Stomach (tissue), 8 donors: ENCODE measurements at regions not wholly inside any gene's neighbourhood (a gene's known extent, or its start where the extent isn't known, plus 50 kb on each side); places are given as distances from the start of the nearest gene placed in this dataset.

Experiments
- DNase-seq, 2 donors: peaks; one replicate each; pipeline versions ENCODE4 v3.0.0 to v3.0.0-alpha.2; 2013 to 2019
- H3K27ac ChIP-seq, 5 donors: fragments of 200-600 bp in 4 of 5; sonication (generic) in 4 of 5; one replicate each; pipeline ENCODE4 v1.5.1; 2013 to 2019; ENCODE audit warnings: mild to moderate bottlenecking in 1 of 5, moderate library complexity in 1 of 5
- H3K27me3 ChIP-seq, 3 donors: fragments of 200-600 bp; sonication (generic); one replicate each; pipeline ENCODE4 v1.5.1; 2017 to 2019; ENCODE audit warnings: mixed run types in 1 of 3
- H3K36me3 ChIP-seq, 4 donors: fragments of 200-600 bp; sonication (generic); 1 replicate in 3 of 4; 2 replicates in 1 of 4; pipeline ENCODE4 v1.5.1; 2016 to 2019
- H3K4me1 ChIP-seq, 4 donors: fragments of 200-600 bp; sonication (generic); one replicate each; pipeline ENCODE4 v1.5.1; 2016 to 2019
- H3K4me3 ChIP-seq, 4 donors: fragments of 200-600 bp; sonication (generic) in 3 of 4; one replicate each; pipeline ENCODE4 v1.5.1; 2016 to 2019; ENCODE audit warnings: mild to moderate bottlenecking in 1 of 4
- H3K9me3 ChIP-seq, 4 donors: fragments of 200-600 bp; sonication (generic); one replicate each; pipeline ENCODE4 v1.5.1; 2016 to 2019
- EP300 ChIP-seq: sonication (generic); formaldehyde crosslinking; IDR thresholded peaks from one replicate; pipeline ENCODE4 v1.6.1; 2017; ENCODE audit warnings: antibody characterized with exemption
- POLR2A ChIP-seq, 4 donors: fragments of 450-650 bp; IDR thresholded peaks; one replicate each; pipeline ENCODE4 v1.6.1; 2016; ENCODE audit warnings: antibody characterized with exemption in 4 of 4, control low read depth in 2 of 4, mild to moderate bottlenecking in 1 of 4, moderate library complexity in 1 of 4
- POLR2AphosphoS5 ChIP-seq, 3 donors: sonication (generic); formaldehyde crosslinking; IDR thresholded peaks; one replicate each; pipeline ENCODE4 v1.6.1; 2016; ENCODE audit warnings: antibody characterized with exemption in 3 of 3
- WGBS, 5 donors: extraction: QIAGEN DNeasy Blood & Tissue Kit in 3 of 5; methylation state at CpG; one replicate each; pipeline versions ENCODE4 v1.1.5 to v1.1.7; 2013 to 2018; 5-methylcytosine and 5-hydroxymethylcytosine counted together
- intact Hi-C: fragments of 100-400 bp; cut with DNase I; formaldehyde crosslinking; loops from one replicate; pipeline ENCODE4 v1.15.1; 2023; ENCODE audit warnings: low total_unique reads
- TF ChIP-seq, protein P1 (sequence below), 7 experiments: fragments of 450-650 bp in 4 of 7; fragments of 200-600 bp in 3 of 7; sonication (generic) in 3 of 7; IDR thresholded peaks; one replicate each; pipeline ENCODE4 v1.5.1; 2016 to 2019; ENCODE audit warnings: antibody characterized with exemption in 7 of 7, control low read depth in 2 of 7, mild to moderate bottlenecking in 1 of 7
- donor health status: healthy with polysubstance abuse.
- donor health status: Bipolar disorder and iron deficiency.
- donor health status: healthy.

DNA sequence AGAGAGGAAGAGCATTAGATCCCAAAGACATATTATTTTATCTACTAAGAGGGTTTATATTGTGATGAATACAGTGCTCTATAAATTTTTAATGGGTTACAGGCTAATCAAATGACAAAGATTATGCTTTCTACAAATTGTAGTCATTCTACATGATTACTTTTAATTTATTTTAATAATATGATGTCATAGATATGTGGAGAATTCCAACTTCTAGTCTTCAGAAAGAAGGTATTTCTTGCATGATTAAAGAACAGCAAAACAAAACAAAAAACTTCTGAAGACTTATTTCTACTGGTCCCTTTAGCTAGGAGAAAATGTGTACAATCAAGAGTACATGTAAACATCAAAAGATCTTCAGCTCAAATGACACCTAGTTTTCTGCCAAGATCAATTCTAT is 71.5 kb upstream of the FOXG1 start:
- no peaks in the 10 kb centered on the region for H3K4me1 ChIP-seq
- TF ChIP-seq POLR2AphosphoS5 (IDR thresholded peaks at IDR 0.05) (no peak), EP300 (no peak), POLR2A (IDR thresholded peaks at IDR 0.05) (no peak)
- TF ChIP-seq, protein P1, sequence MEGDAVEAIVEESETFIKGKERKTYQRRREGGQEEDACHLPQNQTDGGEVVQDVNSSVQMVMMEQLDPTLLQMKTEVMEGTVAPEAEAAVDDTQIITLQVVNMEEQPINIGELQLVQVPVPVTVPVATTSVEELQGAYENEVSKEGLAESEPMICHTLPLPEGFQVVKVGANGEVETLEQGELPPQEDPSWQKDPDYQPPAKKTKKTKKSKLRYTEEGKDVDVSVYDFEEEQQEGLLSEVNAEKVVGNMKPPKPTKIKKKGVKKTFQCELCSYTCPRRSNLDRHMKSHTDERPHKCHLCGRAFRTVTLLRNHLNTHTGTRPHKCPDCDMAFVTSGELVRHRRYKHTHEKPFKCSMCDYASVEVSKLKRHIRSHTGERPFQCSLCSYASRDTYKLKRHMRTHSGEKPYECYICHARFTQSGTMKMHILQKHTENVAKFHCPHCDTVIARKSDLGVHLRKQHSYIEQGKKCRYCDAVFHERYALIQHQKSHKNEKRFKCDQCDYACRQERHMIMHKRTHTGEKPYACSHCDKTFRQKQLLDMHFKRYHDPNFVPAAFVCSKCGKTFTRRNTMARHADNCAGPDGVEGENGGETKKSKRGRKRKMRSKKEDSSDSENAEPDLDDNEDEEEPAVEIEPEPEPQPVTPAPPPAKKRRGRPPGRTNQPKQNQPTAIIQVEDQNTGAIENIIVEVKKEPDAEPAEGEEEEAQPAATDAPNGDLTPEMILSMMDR (IDR thresholded peaks at IDR 0.05): no peak
- intact Hi-C loops: no loop called here
- no peaks in the 10 kb centered on the region for H3K9me3 ChIP-seq
- no peak overlapping the region for H3K4me3 ChIP-seq
- DNase-seq: no peak
- no peaks in the 10 kb centered on the region for H3K36me3 ChIP-seq
- no peak overlapping the region for H3K27ac ChIP-seq
- H3K27me3 ChIP-seq: no peaks in the 10 kb centered on the region

GRCh38 chr14:28701733-28702132 is 64.9 kb upstream of the FOXG1 start:
- Histone ChIP-seq H3K9me3 (no peaks in the 10 kb centered on the region), H3K36me3 (no peaks in the 10 kb centered on the region), H3K27ac (no peak overlapping the region), H3K4me3 (no peak overlapping the region), H3K4me1 (no peaks in the 10 kb centered on the region), H3K27me3 (no peaks in the 10 kb centered on the region)
- DNase-seq: no peak
- WGBS, 5 donors: 70 to 88% (median 79%) methylated on average over 2 of the region's 2 CpGs
- intact Hi-C loops: no loop called here
- TF ChIP-seq EP300: no peak
- TF ChIP-seq, protein P1 (IDR thresholded peaks at IDR 0.05): no peak
- TF ChIP-seq POLR2AphosphoS5 (IDR thresholded peaks at IDR 0.05): no peak
- no peak for TF ChIP-seq POLR2A (IDR thresholded peaks at IDR 0.05)

GRCh38 chr14:28703482-28703881 is 63.1 kb upstream of the FOXG1 start:
- no peak overlapping the region for H3K4me3 ChIP-seq
- WGBS, 5 donors: 57 to 77% (median 70%) methylated on average over 4 of the region's 4 CpGs
- no peaks in the 10 kb centered on the region for H3K4me1 ChIP-seq
- no peaks in the 10 kb centered on the region for H3K9me3 ChIP-seq
- no peaks in the 10 kb centered on the region for H3K27me3 ChIP-seq
- no peaks in the 10 kb centered on the region for H3K36me3 ChIP-seq
- intact Hi-C loops: no loop called here
- H3K27ac ChIP-seq: no peak overlapping the region
- DNase-seq: no peak
- TF ChIP-seq EP300 (no peak), POLR2AphosphoS5 (IDR thresholded peaks at IDR 0.05) (no peak), POLR2A (IDR thresholded peaks at IDR 0.05) (no peak)
- TF ChIP-seq, protein P1 (IDR thresholded peaks at IDR 0.05): no peak

GRCh38 chr14:28704153-28704552 is 62.4 kb upstream of the FOXG1 start:
- no peak for DNase-seq
- H3K27me3 ChIP-seq: no peaks in the 10 kb centered on the region
- H3K27ac ChIP-seq: no peak overlapping the region
- no peaks in the 10 kb centered on the region for H3K36me3 ChIP-seq
- H3K9me3 ChIP-seq: no peaks in the 10 kb centered on the region
- H3K4me1 ChIP-seq: no peaks in the 10 kb centered on the region
- TF ChIP-seq POLR2A (IDR thresholded peaks at IDR 0.05) (no peak), EP300 (no peak), POLR2AphosphoS5 (IDR thresholded peaks at IDR 0.05) (no peak)
- TF ChIP-seq, protein P1 (IDR thresholded peaks at IDR 0.05): no peak
- H3K4me3 ChIP-seq: no peak overlapping the region
- intact Hi-C loops: no loop called here
